ENCODE measurements at regions not wholly inside any gene's neighbourhood (a gene's known extent, or its start where the extent isn't known, plus 50 kb on each side); places are given as distances from the start of the nearest gene placed in this dataset.

DNA sequence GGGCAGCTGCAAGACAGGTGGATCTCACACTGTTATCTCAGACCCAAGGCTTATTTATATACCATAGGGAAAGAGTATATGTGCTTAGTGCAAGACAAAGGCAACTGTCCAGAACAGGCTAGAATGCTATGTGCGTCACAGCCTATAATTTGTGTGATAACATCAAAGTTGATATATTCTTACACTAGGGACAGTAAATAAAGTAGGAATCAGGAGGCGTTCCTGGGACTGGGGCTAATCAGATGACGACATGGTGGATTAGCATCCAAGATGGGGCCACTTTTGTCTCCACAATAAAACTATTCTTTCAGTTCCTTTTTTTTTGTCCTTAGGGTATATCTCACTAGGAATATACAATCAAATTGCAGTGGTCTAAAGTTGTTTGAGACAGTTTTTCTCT lies 54.9 kb upstream of the IER3 start:
- no peak overlapping the region for H3K9ac ChIP-seq (ENCODE audit: control insufficient read depth, insufficient read depth, low read length)
- SMC1A ChIA-PET (ENCODE audit: uncharacterized antibody, unreplicated experiment), result interaction anchor here (2.3 kb wide), 1 partner anchor 31 kb away, joined by 4 read pairs; no protein-coding TSS in a partner anchor
- no peak overlapping the region for H3K4me2 ChIP-seq (ENCODE audit: control insufficient read depth, insufficient read depth)
- DNase-seq (ENCODE audit: low read depth, low spot score) (no peak), FAIRE-seq (no peak), ATAC-seq (no peak)
- H3K27me3 ChIP-seq (replicated peaks in 1 of 2; ENCODE audit: control insufficient read depth in 2 of 2, insufficient read depth in 2 of 2, low read length in 1 of 2), result no peaks in the 10 kb centered on the region
- peaks cover 6% of the 10 kb centered on the region for H3K4me1 ChIP-seq (ENCODE audit: control insufficient read depth, insufficient read depth, low read length)
- H3K27ac ChIP-seq (ENCODE audit: control insufficient read depth, insufficient read depth), result no peak overlapping the region
- H2AFZ ChIP-seq (ENCODE audit: control insufficient read depth, low read depth, low read length), result no peak overlapping the region
- H3K36me3 ChIP-seq (ENCODE audit: control insufficient read depth in 2 of 2, insufficient read depth in 2 of 2, low read length in 1 of 2), result no peaks in the 10 kb centered on the region
- RAD21 ChIA-PET (ENCODE audit: unreplicated experiment), result no interaction called here
- H3K9me3 ChIP-seq (replicated peaks; ENCODE audit: control insufficient read depth, insufficient read depth, low read length), result no peaks in the 10 kb centered on the region
- POLR2A ChIA-PET, result interaction anchor here (1.6 to 2.0 kb wide), 2 partner anchors 11 to 21 kb away, joined by 3 to 7 read pairs; no protein-coding TSS in a partner anchor
- CTCF ChIA-PET, result interaction anchor here (1.3 kb wide), 1 partner anchor 11 kb away, joined by 4 read pairs; no protein-coding TSS in a partner anchor
- 52% methylated on average over 3 of the region's 3 CpGs for WGBS (ENCODE audit: insufficient coverage, insufficient replicate concordance, low lambda C conversion rate, missing lambda C conversion rate)
- BruUV-seq (replicated peaks), result no TSS peak
- H3K4me3 ChIP-seq, result no peak overlapping the region
- H3K79me2 ChIP-seq (ENCODE audit: control insufficient read depth, insufficient read depth, low read length), result no peaks in the 10 kb centered on the region
- in situ Hi-C loops (cut with MboI), result no loop called here
- intact Hi-C loops (cut with micrococcal nuclease; ENCODE audit: unreplicated experiment), result no loop called here
- no peak for TF ChIP-seq MEF2B (IDR thresholded peaks at IDR 0.05; ENCODE audit: partially characterized antibody, poor library complexity, severe bottlenecking)
- TF ChIP-seq SPI1 (IDR thresholded peaks at IDR 0.05; ENCODE audit: borderline replicate concordance, insufficient read depth, low read depth, low read length), result peak; percentile 50
- H4K20me1 ChIP-seq (ENCODE audit: control insufficient read depth, insufficient read depth), result no peaks in the 10 kb centered on the region

DNA sequence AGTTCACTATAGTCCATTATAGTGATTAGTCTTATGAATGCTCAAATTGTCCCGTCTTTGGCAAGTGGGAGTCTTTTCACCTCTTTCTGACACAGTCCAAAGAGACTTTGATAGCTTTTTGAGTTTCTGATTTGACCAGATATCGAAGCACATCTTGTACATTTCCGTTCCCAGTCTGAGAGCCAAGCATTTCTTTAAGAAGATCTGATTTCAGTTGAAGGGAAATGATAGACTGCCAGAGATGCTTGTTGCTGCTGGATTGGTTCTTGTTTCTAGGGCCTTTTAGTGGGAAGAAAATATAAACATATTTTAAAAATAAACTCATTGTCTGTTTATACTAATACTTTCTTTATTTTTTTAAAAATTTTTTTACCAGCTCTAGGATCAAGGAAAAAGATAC lies 54.1 kb upstream of the IER3 start:
- POLR2A ChIA-PET, result interaction anchor here (1.6 kb wide), 1 partner anchor 22 kb away, joined by 3 read pairs; no protein-coding TSS in a partner anchor
- intact Hi-C loops (cut with micrococcal nuclease; ENCODE audit: unreplicated experiment), result no loop called here
- SMC1A ChIA-PET (ENCODE audit: uncharacterized antibody, unreplicated experiment), result interaction anchor here (1.3 kb wide), 1 partner anchor 10 kb away, joined by 5 read pairs; no protein-coding TSS in a partner anchor

More for the DNA sequence above, 54.1 kb upstream of the IER3 start:
- Histone ChIP-seq H4K20me1 (ENCODE audit: control insufficient read depth, insufficient read depth) (no peaks in the 10 kb centered on the region), H3K27me3 (replicated peaks in 1 of 2; ENCODE audit: control insufficient read depth in 2 of 2, insufficient read depth in 2 of 2, low read length in 1 of 2) (no peaks in the 10 kb centered on the region), H2AFZ (ENCODE audit: control insufficient read depth, low read depth, low read length) (no peak overlapping the region), H3K4me1 (ENCODE audit: control insufficient read depth, insufficient read depth, low read length) (peaks cover 13% of the 10 kb centered on the region), H3K9me3 (replicated peaks; ENCODE audit: control insufficient read depth, insufficient read depth, low read length) (no peaks in the 10 kb centered on the region), H3K27ac (ENCODE audit: control insufficient read depth, insufficient read depth) (no peak overlapping the region), H3K9ac (ENCODE audit: control insufficient read depth, insufficient read depth, low read length) (no peak overlapping the region), H3K4me2 (ENCODE audit: control insufficient read depth, insufficient read depth) (no peak overlapping the region), H3K79me2 (ENCODE audit: control insufficient read depth, insufficient read depth, low read length) (no peaks in the 10 kb centered on the region), H3K4me3 (no peak overlapping the region), H3K36me3 (ENCODE audit: control insufficient read depth in 2 of 2, insufficient read depth in 2 of 2, low read length in 1 of 2) (no peaks in the 10 kb centered on the region)
- DNase-seq (ENCODE audit: low read depth, low spot score), result no peak
- TF ChIP-seq NR2F1 (conservative IDR thresholded peaks at IDR 0.05) (no peak), HDAC6 (IDR thresholded peaks at IDR 0.05; ENCODE audit: unreplicated experiment) (no peak), NR2C2 (IDR thresholded peaks at IDR 0.05; ENCODE audit: borderline replicate concordance, control insufficient read depth, insufficient read length, low read depth) (no peak), BCL11A (IDR thresholded peaks at IDR 0.05; ENCODE audit: low read depth, low read length) (no peak), SREBF1 (IDR thresholded peaks at IDR 0.05; ENCODE audit: low read length) (no peak), RB1 (IDR thresholded peaks at IDR 0.05; ENCODE audit: borderline replicate concordance) (no peak), MYC (IDR thresholded peaks at IDR 0.05; ENCODE audit: insufficient read depth, insufficient read length, insufficient replicate concordance, low read length, severe bottlenecking) (no peak), SUZ12 (IDR thresholded peaks at IDR 0.05; ENCODE audit: unreplicated experiment) (no peak), ASH2L (IDR thresholded peaks at IDR 0.05; ENCODE audit: borderline replicate concordance, low read depth) (no peak), SRF (IDR thresholded peaks at IDR 0.05; ENCODE audit: low read depth in 2 of 2, low read length in 2 of 2) (no peak), ZNF207 (IDR thresholded peaks at IDR 0.05; ENCODE audit: borderline replicate concordance) (no peak)
- TF ChIP-seq, protein P1, sequence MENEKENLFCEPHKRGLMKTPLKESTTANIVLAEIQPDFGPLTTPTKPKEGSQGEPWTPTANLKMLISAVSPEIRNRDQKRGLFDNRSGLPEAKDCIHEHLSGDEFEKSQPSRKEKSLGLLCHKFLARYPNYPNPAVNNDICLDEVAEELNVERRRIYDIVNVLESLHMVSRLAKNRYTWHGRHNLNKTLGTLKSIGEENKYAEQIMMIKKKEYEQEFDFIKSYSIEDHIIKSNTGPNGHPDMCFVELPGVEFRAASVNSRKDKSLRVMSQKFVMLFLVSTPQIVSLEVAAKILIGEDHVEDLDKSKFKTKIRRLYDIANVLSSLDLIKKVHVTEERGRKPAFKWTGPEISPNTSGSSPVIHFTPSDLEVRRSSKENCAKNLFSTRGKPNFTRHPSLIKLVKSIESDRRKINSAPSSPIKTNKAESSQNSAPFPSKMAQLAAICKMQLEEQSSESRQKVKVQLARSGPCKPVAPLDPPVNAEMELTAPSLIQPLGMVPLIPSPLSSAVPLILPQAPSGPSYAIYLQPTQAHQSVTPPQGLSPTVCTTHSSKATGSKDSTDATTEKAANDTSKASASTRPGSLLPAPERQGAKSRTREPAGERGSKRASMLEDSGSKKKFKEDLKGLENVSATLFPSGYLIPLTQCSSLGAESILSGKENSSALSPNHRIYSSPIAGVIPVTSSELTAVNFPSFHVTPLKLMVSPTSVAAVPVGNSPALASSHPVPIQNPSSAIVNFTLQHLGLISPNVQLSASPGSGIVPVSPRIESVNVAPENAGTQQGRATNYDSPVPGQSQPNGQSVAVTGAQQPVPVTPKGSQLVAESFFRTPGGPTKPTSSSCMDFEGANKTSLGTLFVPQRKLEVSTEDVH (IDR thresholded peaks at IDR 0.05; ENCODE audit: low read depth, partially characterized antibody), result no peak
- ChIA-PET RAD21 (ENCODE audit: unreplicated experiment) (no interaction called here), CTCF (interaction anchor here (1.3 kb wide), 1 partner anchor 10 kb away, joined by 4 read pairs; no protein-coding TSS in a partner anchor)
- BruUV-seq (replicated peaks), result no TSS peak
- no peak for ATAC-seq
- FAIRE-seq, result no peak
- in situ Hi-C loops (cut with MboI), result no loop called here
- WGBS (ENCODE audit: insufficient coverage, insufficient replicate concordance, low lambda C conversion rate, missing lambda C conversion rate), result 16% methylated on average over 3 of the region's 3 CpGs

All from GM12878 (cell line).